HG03064 (cell line): ENCODE measurements at regions not wholly inside any gene's neighbourhood (a gene's known extent, or its start where the extent isn't known, plus 50 kb on each side); places are given as distances from the start of the nearest gene placed in this dataset.

ENCODE experiments used
- ATAC-seq: cut with Tn5 transposase; IDR thresholded peaks from one replicate; pipeline ENCODE4 v1.9.1; 2021; ENCODE audit warnings: low read depth; ENCODE audit not compliant: unreplicated experiment

DNA sequence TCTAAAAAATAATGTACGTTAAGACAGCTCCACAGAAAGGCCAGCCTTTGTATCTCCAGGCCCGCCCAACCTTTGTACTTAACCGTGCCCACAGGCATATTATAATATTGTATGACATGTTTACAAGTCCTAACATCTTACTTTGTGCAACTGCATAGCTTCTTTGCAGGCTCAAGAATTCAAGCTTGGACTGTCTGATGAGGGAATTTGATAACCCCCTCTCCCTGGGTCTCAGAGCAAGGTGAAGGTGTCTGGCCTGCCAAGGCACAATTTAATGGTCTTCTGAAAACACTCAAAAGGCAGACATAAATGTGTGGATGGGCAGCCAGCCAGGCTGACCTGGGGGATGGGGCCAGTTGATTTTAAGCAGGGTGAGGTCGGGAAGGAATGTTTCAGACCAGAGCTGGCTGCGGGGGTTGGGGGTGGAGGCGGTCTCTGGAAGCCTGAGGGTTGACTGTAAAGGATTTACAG, 732.7 kb upstream of the FANCL start:
- no peak for ATAC-seq

DNA sequence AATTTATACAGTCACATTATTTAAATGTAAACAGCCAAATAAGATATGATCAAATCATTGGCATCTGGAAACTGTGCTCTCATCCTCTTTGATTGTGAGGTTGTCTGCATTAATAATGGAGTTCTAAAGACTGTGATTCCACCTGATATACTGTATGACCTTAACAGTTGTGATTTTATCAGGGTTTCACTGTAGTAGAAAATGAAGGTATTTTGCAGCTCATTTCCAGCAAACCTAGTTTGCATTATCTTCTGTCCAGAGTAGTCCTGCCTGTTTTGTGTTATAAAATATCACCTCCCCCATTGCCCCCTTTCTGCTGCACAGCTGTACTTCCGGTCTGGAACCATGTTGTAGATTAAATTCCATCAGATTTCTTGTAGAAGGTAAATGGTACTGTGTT, 731.6 kb upstream of the FANCL start:
- ATAC-seq, result no peak

DNA sequence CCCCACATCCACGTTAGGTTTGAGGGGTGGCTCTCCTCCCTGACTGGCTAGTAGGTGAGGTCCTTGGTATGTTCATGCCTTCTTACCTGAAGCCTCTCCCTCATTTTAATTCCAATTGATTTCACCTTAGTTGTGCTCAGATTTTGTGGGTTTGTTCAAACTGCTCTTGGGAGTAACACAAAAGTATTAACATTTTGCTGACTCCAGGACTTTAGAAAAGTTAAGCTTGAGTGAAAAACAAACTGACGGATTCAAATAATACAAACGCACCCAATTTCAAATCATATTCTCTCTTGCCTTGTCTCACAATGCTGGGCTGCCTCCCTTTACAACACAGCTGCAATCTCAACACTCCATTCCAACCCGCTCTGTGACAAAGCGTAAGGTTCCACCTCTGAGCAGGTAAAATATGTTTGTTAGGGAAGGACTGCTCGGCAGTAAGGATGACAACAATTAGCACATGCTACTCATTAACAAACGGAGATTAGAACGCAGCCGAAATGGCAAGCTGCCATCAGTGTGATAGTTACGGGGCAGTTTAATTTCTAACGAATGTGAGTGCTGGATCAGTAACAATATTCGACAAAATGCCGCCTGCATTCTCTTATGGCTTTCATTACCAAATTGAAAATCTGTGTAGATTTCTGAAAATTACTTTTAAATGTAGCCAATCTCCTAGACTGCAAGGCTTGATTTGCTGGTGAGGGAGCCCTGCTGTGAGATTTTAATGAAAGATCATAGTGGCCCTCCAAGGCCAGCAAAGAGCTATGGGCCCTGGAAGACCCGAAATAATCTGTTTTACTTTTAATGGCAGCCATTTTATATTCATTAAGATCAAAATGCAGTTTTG, 730.6 kb upstream of the FANCL start:
- ATAC-seq, result no peak

DNA sequence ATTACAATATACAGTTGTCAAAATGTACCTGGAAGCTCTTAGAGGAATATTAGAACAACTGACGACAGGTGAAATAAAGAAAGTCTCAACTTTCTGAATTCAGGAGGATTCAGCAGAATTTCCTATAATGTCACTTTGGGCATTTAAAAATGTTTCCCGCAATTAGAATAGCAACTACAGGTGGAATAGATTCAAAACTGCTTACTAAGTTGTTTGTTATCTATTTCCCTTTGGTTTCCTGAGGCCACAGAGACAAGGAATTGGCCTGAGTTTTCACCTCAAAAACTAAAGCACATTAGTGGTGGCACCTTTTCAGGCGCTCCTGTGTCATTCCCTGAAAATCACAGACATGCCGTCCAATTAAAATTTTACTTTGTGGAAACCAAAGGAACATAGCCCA, 729.2 kb upstream of the FANCL start:
- no peak for ATAC-seq

DNA sequence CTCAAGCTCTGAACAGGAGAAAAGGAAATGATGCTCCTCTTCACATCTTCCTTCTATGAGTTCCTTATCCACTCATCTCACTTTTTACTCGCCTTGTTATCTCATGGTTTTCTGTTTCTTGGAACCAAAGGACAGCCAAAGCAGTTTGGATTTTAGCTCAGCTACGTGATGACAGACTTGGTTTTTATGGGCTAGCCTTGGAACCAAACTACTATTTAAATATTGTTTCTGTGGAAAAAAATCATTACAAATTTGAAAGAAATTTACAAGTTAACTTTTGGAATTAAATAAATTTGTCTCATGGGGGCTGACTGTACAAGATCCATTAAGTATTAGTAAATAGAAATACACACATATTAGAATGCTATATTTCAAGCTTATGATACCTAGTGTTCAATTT, 727.8 kb upstream of the FANCL start:
- ATAC-seq, result no peak

DNA sequence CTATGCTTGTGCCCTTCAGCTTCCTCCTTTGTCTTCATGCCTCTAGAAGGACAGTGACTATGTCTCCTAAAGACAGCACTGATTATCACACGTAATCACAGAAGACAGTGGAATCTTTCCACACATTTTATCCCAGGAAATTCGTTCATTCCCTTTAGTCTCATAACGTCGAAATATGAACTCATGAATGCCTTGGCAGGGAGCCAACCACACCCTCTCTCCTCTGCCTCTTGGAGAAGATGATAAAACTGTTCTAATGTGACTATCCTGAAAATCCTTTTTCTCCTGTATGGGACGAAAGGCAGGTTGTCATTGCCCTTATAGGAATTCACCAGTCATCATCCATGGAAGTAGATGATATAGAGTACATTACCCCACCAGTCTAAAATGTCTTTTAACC, 726.6 kb upstream of the FANCL start:
- no peak for ATAC-seq

DNA sequence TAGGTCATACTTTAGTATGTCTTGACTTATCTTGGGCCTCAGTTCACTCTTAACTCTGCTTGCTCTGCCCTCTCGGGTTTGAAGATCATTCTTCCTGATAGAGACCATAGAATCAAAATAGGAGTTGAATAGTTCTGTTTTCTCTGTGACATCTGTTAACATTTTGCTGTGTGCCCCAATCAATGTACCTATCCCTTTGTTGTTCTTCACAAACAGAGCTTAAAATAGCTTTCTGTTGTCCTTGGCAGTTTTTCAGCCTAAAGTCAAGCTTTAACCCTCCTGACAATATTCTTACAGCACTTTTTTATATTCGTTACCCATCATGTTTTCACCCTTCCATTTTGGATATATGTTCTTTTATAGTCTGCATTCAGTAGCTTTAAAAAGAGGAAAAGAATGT, 724.5 kb upstream of the FANCL start:
- no peak for ATAC-seq

DNA sequence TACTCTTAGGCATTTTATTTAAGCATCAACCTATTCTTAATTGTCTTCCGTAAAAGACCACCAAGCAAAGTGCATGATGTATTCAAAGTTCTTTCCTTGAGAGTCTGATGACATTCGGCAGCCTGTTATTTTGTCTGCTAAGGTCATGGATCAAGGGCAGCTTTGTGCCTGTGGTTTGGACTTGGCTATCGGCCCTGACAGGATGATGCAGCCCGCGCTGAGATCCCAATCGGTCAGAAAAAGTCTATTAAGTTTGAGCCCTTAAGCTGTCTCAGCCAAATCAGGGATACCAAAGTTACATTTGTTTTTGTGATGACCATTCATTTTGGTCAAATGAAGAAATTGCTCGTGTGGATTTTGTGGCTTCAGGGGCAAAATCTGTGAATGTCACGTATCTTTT, 718.9 kb upstream of the FANCL start:
- ATAC-seq, result no peak

DNA sequence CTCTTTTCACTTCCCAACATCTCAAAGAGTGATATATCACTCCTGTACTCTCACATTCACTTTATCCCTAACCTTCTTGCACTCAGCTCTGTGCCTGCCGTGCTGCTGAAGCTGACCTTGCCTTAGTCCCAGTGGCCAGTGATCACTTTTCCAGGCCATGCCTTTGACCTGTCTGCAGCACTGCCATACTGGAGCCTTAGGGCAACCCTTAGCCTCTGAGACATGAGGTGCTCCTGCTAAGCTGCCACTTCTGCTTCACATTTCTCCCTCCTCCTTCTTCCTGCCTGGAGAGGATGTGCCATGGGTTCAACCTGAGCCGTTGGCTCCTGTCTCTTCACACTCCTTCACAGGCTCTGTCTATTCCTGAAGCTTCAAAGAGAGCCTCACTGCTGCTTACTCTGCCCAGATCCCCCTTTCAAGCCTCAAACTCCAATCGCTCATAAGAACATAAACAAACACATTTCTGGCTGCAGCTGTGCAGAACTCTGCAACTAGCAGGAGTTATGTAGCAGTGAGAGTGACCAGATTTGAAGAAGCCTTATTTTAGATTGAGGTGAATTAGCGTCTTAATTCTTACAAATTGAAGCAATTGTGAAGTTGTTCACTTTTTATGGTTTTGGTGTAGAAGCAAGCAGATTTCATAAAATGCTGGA, 716.2 kb upstream of the FANCL start:
- ATAC-seq, result no peak

DNA sequence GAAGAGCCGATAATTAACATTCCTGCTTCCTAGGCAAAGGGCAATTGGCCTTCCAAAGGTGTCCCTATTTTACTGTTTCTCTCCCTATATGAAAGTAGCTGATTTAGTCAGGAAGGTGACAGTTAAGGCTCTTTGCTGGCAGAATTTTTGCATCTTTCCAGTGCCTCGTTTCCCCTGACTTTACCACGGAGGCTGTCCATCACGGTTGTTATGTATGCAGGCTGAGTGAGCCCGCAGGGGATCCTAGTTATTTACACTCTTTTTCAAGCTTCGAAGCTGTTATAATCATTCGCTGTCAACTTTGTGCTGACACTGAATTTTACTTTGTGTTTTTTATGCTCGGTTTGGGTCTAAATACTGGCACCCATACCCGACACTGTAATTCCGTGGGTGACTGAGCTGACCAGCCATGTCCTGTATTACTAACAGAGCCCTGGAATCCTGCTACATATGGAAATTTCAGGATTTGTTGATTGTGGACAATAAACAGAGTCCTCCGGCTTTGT, 713.8 kb upstream of the FANCL start:
- ATAC-seq, result no peak

DNA sequence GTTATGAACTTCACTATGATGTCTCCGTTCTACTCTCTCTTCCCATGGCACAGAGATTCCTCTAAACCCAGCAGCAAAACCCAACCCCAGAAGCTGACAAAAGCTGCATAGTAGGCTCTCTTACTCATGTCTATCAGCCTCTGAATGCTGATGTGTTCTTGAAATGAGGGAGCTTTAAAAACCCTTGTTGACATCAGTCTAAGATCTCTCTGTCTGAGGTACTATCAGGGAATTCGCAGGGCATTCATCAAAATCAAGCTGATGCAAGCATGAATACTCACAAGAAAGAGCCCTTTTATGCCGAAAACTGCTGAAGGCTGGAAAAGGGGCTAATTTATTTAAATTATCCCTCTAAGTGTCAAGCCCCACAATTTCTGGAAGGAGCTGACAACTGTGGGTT, 710.6 kb upstream of the FANCL start:
- ATAC-seq, result no peak

DNA sequence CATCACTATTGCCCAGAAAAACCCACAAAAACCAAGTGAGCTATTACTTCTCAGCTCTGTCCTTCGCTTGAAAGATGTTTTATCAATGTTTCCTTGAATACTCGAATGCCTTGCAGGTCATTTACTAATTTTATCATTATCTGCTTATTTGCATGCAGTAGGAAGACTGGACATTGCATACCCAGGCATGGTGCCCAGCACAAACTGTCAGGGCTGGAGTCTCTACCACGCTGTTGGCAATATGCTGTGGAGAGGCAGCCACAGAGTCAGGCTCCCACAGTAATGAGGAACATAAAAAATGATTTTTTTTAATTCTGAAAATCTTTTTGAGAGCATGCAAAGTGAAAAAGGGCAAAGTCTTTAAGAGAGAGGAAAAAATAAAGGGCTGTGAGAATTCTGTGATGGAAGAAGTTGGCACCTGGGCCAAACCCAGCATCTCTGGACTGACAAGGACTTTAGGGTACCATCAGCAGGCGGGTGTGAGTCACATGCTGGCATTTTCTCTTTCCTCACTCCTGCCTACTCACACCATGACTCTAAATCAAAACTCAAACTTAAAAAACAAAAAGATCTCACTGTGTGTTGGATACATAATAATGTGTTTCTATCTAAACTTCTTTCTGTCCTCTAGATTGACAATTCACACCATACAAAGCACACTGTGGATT, 709.8 kb upstream of the FANCL start:
- no peak for ATAC-seq

DNA sequence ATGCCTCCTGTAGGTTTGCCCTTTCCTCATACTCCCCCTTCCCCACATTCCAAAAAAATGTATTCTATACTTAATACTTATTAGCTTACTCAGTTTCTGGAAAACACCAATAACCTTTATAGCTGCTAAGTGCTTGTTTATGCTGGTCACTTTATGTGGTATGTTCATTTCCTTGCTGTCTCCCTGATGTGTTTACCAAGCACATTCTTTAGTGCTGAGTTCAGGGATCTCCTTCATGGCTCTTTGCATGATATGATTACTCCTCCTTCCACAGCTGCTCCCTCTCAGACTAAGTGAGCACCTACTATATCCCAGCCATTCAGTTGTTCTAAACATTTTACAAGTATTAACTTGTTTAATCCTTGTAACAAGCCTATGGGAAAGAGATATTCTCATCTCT, 698.3 kb upstream of the FANCL start:
- no peak for ATAC-seq

DNA sequence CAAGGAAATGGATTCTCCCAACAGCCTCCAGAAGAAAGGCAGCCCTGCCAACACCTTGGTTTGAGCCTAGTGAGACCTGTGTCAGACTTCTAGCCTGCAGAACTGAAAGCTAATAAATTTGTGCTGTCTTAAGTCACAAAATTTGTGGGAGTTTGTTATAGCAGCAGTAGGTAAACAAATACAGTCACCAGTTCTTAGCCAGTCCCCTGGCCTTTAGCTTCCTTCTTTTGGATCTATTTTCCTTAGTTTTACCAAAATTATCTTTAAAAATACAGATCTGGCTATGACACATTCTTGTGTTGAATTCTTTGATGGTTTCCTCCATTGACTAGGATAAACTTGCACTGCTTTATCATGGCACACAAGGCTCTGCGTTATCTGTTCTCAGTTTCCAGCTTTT, 697.9 kb upstream of the FANCL start:
- no peak for ATAC-seq

DNA sequence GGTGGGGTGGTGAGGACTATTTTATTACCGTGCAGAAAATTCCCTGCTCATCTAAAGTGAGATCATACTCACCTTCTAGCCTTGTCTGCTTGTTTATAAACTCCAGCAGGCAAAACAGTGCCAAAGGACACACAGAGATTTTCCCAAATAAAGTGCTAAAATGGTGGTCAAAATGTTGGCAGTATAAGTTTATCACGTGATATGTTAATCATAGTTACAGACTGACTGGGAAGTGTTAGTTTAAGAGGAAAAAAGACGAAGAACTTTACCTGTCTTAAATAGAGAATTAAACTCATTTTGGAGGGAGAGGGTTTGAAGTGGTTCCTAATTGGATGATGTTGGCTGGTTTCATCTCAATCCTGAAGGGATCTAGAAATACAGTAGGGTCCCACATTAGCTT, 691.7 kb upstream of the FANCL start:
- ATAC-seq, result no peak

DNA sequence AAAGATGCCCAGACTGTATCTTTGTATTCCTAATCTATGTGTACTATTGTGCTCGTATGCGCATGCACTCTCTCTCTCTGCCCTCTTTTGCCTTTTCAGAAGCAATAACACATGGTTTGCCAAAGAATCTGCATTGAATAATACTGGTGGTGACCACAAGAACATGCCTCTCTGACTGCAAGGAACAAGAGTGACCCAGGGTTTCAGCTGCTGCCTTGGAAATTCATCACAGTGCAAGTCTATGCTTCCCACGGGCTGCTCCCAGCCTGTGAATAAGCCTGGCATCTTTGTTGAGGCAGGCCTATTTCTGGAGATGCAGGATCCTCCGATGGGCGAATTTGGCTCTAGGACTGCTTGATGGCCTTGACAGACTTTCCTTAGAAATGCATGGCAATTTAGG, 689.4 kb upstream of the FANCL start:
- no peak for ATAC-seq

DNA sequence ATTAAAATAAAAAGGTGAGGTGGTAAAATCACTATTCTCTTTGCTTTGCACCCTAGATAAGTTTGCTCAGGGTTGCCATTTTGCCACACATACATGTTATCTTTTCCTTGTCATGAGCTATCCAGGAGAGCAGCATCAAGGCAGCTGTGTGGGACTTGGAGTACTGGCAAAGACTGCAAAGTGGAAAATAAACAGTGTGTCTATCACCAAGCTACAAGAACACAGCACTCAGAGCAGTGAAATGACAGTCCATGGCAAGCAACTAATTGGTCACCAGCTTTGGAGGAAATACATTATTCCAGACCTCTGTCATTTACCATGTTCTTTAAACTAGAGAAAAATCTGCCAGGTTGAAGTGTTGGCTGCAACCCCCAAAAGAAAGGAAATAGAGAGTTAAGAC, 687.8 kb upstream of the FANCL start:
- ATAC-seq, result no peak

DNA sequence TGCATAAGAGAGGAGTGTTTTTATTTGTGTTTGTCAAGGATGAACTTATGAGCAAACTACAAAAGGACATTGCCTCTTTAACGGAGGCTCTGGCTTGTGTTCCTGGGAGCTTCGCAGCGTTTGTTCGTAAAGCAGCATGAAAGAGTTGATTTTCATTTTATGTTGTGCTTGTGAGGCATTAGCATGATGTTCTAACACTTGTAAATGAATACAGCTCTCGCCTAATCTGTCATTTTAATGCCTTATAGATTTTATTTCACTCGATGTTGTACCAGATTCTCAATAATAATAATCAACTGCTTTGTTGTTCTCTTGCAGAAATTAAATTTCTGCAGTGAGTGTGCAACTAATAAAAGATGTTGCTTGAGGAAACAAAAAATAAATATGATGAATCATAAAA, 687.3 kb upstream of the FANCL start:
- ATAC-seq, result no peak

DNA sequence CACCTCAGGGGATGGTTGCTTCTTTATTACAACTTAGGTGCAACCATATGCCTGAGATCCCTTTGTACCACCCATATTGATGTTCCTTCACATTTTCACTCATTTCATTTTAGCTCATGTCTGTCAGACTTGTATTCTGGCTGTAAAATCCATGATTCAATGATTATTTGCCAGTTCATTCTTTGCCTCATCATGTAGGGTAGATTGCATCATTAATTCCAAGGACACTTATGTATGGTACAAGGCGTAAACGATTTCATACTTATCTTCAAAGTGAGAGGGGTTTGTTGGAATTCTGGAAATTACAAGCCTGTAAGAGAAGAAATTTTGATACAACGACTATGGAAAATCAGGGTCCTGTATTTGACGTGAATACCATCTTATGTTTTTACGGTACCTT, 685.0 kb upstream of the FANCL start:
- no peak for ATAC-seq

DNA sequence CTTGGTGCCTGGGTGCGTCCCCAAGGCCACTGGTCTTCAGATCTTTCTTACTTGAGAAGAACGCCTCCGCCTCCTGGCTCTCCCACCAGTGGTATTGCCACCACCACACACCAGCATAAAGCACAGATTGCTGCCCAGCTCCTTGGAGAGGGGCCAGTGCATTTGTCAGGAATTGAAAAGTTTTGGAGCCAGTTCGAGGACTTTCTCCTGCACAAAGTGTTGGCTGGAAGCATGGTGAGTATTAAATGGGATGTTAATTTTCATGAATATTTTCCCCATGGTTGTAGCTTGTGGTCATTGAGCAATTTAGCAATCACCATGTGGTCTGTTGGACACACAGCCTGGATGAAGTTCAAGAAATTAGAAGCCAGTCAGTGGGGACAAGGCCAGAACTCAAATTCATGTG, 684.6 kb upstream of the FANCL start:
- ATAC-seq, result no peak

DNA sequence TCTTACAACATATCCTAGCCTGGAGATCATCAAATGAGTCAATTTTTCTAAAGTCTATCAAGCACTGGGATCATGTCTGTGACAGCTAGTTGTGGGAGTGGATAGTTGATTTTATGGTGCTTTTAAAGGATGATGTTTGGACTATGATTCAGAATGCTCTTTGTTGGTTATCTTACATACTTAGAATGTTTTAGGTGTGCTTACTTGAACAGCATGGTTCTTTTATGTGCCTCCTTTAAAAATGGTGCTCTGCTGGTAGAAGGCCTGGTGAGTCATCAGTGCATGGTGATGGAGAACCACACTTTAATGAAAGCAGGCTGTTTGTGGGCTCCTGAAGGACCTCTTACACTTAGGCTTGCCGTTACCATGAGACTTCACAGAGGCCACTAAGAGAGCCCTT, 682.7 kb upstream of the FANCL start:
- no peak for ATAC-seq

DNA sequence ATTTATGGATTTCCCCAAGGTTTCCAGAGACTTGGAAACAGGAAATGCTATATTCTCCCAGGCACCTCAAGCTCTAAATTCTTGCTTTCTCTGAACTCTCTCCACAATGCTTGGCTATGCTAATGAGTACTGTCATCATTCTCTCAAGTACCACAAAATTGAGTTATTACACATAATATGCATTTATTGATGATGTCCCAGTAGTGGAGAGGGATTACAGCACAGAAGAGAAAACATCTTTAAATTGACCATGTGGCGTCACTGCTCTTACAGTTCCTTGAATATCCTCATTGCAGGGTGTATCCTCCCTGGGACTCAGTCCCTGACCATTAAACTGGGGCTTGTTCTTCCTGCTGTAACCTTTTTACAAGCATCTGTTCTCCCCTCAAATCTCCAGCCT, 681.1 kb upstream of the FANCL start:
- ATAC-seq, result no peak
